HG03432 (cell line): ENCODE measurements at regions not wholly inside any gene's neighbourhood (a gene's known extent, or its start where the extent isn't known, plus 50 kb on each side); places are given as distances from the start of the nearest gene placed in this dataset.
"Not testable (repeated sequence)": the region's sequence is repeated elsewhere in the genome, so short reads cannot be mapped to it uniquely, and the experiment has no call there.

Experiments used
- ATAC-seq: cut with Tn5 transposase; IDR thresholded peaks from one replicate; pipeline ENCODE4 v1.9.1; 2021; ENCODE audit warnings: mild to moderate bottlenecking, moderate library complexity; ENCODE audit not compliant: unreplicated experiment

DNA sequence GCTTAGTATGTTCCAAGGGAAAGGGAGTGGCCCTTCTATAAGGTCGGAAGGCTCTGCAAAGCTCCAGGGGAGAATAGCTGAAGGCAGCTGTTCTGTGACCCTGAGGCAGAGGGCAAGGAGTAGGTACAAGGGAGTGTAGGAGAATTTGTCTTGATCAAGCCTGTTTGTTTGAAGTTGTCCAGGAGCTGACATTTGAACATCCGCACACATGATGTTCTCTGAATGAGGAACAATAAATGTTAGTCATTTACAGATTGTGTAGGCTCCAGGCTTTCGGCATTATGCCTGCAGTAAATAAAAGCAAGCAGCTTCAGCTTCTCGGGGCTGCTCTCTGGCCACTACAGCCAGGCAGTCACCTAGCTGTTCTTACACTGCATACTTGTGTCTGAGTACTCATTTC lies 52.7 kb downstream of the CTAGE6 start:
- ATAC-seq = not testable (repeated sequence)

DNA sequence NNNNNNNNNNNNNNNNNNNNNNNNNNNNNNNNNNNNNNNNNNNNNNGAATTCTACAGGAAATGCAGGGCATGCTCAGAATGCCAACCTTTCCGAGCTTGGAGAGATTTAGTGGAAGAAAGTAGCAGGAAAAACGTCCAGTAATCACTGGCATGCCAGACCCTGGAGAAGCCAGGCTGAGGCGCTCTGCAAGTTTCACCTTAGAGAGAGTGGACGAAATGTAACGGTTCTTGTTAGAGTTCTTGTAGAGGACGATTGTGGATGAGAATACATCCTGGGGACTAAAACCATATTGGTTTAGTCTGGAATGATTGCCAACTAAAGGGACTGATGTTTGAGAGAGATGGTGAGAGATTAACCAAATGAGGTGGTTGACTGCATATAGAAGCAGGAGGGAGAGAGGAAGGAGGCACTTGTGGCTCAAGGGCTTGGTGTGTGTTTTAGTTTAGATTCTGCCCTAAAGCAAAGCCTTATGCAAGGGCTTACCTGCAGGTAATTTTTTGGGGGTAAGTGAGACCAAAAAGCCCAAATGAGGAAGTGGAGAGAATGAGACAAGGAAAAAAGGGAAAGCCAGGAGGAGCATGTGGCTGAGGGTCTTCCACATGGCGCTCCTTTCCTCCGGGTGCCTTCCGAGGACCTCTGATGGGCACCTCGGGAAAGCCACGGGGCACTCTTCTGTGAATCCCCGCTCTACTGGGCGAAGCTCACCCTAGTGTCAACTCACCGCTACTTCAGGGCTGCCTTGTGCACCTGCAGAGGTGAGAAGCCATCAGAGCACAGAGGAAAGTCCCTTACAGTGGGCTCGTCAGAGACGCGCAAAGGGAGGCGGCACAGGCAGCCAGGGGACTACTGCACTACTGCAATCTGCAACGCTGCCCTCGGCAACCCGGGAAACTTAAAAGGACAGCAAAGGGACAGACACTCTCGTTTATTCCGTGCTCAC lies 56.5 kb downstream of the CTAGE6 start:
- ATAC-seq = peak; percentile 98
